NCI-H82 treated with DMSO at 0.1 percent for 48 hours (cell line): ENCODE measurements at regions not wholly inside any gene's neighbourhood (a gene's known extent, or its start where the extent isn't known, plus 50 kb on each side); places are given as distances from the start of the nearest gene placed in this dataset.
"Not testable (repeated sequence)": the region's sequence is repeated elsewhere in the genome, so short reads cannot be mapped to it uniquely, and the experiment has no call there.

Source experiments
- DNase-seq: peaks from one replicate; lab custom pipeline; 2025; ENCODE audit not compliant: unreplicated experiment; lab: John Stamatoyannopoulos, UW

DNA sequence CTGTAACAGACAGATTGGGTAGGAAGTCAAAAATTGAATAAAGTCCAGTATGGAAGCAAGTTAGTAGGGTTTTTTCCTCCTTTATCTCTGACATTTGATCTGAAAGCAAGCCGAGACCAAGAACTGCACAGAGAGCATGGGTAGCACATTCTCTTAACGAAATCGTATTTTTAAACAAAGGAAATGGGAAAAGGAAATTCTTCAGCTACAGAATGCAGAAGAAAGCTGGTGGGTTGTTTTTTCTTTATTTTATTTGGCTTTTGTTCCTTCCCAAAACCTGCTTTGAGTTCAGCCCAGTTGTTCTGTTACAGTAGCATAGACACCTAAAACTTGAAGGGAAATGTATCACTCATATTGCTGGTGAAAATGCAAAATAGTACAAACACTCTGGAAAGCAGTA lies 397.0 kb downstream of the GBE1 start:
- DNase-seq: no peak

- DNase-seq: no peak
These were observed 397.6 kb downstream of the GBE1 start for GRCh38 chr3:81363816-81364215.

DNA sequence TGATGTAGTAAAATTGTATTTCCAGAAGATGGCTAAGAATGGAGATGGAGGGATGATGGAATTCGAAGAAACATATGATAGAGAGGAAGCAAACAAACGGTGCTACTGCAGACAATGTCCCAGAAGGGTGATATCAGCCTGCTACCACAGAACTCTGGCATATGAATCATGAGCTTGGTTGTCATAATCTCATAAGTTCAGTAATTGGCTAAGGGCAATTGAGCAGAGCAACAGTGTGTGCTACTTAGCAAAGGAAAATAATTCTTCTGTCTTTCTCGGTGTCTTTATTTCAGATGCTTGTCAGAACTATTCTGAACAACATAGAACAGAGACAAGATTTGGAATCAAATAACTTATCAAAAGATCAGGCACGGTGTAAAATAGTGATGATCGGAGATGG lies 407.3 kb downstream of the GBE1 start:
- peak; percentile 50 for DNase-seq

- peak; percentile 5 for DNase-seq
These were observed 408.6 kb downstream of the GBE1 start for GRCh38 chr3:81352867-81353266.

- no peak for DNase-seq
These were observed 411.6 kb downstream of the GBE1 start for GRCh38 chr3:81349816-81350340.

DNA sequence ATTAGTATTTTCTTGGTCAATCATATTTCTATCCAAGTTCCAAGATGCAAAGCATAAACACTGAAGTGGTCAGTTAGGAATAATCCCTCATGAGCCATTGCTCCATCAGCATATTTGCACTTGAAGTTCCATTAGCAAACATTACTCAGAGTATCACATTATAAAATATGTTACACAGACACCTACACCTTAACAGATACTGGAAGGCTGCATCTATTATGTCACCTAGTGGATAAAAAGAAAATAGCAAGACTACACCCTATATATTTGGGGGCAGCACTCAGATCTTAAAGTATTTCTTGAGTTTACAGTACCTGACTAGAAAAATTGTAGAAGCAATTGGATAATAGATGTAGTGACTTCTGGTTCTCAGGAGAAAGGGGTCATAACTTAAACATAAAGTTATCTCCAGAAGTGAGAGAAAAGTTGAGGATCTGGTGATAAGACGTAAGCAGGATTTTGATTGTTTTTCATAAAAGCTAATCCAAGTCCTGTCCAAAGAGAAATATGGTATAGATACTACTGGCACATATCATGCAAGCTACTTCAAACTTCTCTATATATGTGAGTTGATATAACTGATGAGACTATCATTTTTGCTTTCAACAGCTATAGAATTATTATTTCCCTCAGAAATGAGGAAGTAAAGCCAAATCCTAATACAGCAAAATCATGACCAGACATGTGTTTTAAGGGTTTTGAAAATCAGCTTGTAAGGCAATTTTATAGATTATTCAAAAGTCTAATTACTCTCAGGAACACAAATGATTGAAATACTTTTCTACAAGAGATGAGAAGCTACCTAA lies 422.2 kb downstream of the GBE1 start:
- DNase-seq: peak; percentile 30

DNA sequence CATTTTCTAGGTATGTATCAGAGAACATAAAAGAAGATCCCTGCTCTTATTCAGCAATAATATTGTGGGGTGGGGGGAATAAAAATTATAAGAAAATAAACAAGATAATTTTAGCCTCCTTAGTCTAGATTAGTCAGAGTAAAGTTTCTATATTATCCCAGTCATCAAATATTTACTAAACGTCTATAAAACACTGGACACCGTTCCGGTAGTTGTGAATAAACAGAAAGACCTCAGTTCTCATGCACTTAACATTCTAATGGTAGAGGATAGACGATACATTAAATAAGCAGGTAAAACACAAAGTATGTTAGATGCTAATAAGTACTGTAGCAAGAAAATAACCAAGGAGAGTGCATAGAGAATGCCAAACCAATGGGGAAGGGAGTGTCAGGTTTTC lies 425.0 kb downstream of the GBE1 start:
- no peak for DNase-seq

- not testable (repeated sequence) for DNase-seq
These were observed 431.6 kb downstream of the GBE1 start for GRCh38 chr3:81329835-81330234.

DNA sequence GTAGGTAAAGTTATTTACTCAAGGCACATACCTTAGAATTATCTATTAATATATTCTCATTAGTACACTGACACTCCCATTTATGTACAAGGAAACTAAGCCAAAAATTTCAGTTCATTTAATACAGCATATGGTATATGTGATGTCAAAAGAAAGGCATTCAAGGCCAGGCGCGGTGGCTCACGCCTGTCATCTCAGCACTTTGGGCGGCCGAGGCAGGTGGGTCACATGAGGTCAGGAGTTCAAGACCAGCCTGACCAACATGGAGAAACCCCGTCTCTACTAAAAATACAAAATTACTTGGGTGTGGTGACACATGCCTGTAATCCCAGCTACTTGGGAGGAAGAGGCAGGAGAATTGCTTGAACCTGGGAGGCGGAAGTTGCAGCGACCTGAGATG lies 435.2 kb downstream of the GBE1 start:
- DNase-seq: no peak

DNA sequence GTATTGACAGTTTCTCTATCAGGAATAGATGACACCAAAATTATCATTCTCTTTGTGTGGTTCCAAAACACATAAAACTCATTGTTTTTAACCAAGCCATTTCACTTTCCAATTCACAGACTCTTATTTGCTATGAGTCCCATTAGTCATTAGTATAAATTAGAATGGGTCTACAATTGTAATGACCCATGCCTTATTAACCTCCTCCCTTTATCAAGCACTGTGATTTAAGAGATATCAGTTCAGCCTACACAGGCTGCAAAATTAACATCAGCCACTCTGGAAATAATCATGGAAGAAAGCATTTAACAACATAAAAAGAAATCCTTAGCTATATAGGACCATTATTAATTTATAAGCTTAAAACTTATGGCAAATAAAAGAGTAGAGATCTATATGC lies 440.6 kb downstream of the GBE1 start:
- DNase-seq: no peak

DNA sequence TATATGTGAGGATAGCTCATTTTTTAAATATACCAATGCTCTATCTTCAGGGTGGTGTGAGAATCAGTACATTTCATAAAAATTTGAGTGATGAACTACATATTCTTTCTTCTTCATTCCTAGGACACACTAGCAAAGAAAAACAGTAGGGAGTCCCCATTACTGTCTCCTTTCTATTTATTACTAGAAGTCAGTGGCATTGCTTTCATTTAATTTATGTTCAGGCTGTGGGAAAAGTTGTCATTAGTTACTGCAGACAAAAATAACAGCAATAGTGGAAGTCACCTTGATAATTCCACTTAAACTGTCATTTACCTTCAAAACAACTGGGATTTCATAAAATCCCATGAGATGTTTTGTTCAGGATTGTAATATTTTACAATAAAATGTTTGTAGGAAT lies 446.4 kb downstream of the GBE1 start:
- no peak for DNase-seq

- peak; percentile 68 for DNase-seq
These were observed 450.1 kb downstream of the GBE1 start for GRCh38 chr3:81311321-81311720.

- no peak for DNase-seq
These were observed 453.1 kb downstream of the GBE1 start for GRCh38 chr3:81308306-81308705.

DNA sequence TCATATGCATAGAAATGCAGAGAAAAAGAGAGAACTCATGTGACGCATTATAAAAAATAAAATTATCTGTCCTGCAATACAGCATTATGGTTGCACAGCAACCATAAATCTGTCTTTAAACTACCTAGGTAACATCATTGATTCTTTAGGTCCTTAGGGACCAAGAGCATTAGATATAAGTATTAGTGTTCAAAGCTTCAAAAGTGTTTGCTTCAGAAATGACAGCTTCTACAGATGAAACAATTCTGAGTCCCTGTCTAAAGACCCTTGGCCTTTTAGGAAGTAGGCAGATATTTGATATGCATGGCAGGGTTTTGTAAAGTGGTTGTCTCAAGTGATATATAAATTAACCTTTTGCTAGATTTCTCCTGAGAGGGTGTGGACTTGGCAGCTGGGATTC lies 454.2 kb downstream of the GBE1 start:
- no peak for DNase-seq

DNA sequence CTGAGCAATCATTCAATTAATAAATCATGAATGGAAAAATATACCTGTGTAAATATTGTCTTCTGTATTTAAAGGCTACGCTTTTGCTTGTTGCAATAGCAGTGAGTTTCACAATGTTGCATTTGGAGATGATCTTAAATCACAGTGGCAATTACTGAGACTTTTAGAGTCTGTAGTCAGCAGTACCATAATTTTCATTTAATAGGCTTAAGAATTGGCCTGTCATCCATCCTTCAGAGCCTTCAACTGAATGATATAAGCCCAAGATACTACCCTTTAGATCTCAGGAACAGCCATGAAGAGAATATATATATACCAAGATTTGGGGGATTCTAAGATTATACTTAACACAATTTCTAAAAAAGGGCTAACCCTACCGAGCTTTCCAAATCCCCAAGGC lies 458.1 kb downstream of the GBE1 start:
- DNase-seq: peak; percentile 52

- DNase-seq: peak; percentile 38
These were observed 459.4 kb downstream of the GBE1 start for GRCh38 chr3:81302045-81302444.

DNA sequence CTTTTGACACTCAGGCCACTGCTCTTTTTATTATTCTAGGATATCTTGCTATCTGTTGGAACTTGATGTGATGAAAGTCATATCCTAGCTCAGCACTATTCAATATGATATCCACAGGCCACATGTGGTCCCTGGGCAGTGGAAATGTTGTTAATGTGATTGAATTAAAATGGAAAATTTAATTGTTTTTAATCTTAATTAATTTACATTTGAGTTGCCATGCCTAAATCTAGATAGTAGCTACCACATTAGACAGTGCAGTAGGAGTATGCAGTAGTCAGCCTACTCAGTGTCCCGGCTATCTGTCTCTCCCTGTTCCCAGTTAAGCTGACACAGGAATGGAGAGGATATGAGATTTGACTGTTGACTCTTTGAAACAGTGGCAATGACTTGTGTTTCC lies 460.2 kb downstream of the GBE1 start:
- no peak for DNase-seq

GRCh38 chr3:81300324-81300927 lies 461.0 kb downstream of the GBE1 start:
- no peak for DNase-seq

DNA sequence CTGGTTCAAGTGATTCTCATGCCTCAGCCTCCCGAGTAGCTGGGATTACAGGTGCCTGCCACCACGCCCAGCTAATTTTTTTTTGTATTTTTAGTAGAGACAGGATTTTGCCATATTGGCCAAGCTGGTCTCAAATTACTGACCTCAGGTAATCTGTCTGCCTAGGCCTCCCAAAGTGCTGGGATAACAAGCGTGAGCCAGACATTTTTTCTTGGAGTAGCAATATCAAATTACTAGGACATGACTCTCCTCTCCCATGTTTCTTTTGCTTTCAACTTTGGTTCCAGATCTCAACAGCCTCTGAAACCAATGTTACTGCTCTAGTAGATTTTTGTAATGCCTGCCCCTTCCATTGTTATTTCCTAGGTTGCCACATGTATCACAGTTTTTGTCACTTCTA lies 462.0 kb downstream of the GBE1 start:
- no peak for DNase-seq

DNA sequence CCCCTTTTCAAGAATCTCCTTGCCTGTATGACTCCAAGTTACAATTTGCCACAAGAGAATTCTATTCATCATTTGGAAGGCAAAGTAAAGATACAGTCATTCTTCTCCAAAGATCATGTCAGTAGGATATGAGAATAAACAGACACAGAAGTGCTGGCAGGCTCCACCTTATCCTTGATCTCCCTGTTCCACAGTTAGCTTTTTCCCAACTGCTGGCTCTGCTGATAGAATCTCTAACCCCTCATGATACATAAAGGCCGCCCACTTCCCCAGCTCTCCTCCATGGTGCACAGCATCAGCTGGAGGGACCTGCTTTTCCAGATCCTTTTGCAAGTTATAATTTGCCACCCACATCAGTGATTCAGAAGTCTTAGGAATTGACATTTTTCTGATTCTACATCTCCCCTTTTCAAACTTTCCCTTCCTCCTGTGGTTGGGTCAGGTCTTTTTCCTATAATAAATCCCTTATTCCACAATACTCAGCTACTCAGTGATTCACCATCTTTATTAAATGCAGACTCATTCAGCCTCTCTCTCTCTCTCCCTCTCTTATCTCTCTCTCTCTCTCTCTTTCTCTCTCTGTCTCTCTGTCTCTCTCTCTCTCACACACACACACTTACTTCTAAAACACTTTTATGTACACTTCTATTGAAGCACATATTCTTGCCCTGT lies 465.4 kb downstream of the GBE1 start:
- DNase-seq: no peak

GRCh38 chr3:81293156-81293555 lies 468.3 kb downstream of the GBE1 start:
- no peak for DNase-seq

DNA sequence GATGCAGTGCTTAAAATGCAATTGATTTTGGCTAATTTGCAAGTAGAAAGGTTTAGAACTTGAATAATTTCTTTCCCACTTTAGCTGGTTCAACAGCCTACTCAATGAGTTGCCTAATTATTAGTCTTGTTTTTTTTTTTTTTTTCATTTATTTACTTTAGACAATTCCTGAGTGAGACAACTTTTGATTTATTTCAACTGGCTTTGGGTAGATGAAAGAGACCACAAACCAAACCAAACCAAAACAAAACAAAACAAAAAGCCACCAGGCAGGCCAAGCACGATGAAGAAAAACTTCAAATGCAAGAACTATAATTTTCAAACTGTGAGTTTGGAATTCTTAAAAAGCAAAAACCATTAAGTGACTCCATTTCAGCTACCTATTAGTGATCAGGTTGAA lies 469.9 kb downstream of the GBE1 start:
- DNase-seq: no peak
